Lower leg skin (tissue), 3 donors: ENCODE measurements at regions not wholly inside any gene's neighbourhood (a gene's known extent, or its start where the extent isn't known, plus 50 kb on each side); places are given as distances from the start of the nearest gene placed in this dataset.

Experiments
- POLR2A ChIP-seq, 2 donors: fragments of 450-650 bp; IDR thresholded peaks; one replicate each; pipeline ENCODE4 v1.6.1; 2016 to 2017; ENCODE audit warnings: antibody characterized with exemption in 2 of 2, mild to moderate bottlenecking in 1 of 2, moderate library complexity in 1 of 2
- TF ChIP-seq, protein P1 (sequence below), 3 donors: fragments of 450-650 bp; IDR thresholded peaks; one replicate each; pipeline ENCODE4 v1.5.1; 2016; ENCODE audit warnings: antibody characterized with exemption in 3 of 3, mild to moderate bottlenecking in 3 of 3, moderate library complexity in 2 of 3

DNA sequence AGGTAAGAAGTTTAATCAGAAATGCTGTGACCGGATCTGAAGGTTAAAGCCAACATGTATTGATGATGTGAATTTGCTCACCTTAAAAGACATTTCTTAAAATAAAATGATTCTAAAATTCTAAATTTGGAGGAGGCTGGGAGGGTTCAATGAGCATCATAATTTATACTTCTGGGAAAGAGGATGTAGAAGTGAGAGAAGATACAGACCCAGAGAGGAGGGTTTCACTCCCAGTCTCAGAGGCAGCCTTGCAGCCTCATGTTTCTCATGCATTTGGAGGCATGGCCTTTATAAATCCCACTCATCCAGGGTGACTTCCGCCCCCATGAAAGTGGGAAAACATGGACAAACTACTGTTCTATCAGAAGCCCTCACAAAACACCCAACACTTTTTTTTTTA is 305.6 kb upstream of the PITRM1 start:
- TF ChIP-seq, protein P1, sequence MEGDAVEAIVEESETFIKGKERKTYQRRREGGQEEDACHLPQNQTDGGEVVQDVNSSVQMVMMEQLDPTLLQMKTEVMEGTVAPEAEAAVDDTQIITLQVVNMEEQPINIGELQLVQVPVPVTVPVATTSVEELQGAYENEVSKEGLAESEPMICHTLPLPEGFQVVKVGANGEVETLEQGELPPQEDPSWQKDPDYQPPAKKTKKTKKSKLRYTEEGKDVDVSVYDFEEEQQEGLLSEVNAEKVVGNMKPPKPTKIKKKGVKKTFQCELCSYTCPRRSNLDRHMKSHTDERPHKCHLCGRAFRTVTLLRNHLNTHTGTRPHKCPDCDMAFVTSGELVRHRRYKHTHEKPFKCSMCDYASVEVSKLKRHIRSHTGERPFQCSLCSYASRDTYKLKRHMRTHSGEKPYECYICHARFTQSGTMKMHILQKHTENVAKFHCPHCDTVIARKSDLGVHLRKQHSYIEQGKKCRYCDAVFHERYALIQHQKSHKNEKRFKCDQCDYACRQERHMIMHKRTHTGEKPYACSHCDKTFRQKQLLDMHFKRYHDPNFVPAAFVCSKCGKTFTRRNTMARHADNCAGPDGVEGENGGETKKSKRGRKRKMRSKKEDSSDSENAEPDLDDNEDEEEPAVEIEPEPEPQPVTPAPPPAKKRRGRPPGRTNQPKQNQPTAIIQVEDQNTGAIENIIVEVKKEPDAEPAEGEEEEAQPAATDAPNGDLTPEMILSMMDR (IDR thresholded peaks at IDR 0.05): no peak
- no peak for TF ChIP-seq POLR2A (IDR thresholded peaks at IDR 0.05)
